ENCODE measurements at regions not wholly inside any gene's neighbourhood (a gene's known extent, or its start where the extent isn't known, plus 50 kb on each side); places are given as distances from the start of the nearest gene placed in this dataset.

GRCh38 chr5:97480313-97480712 is 297.3 kb upstream of the RIOK2 start:
- TF ChIP-seq CTCF (IDR thresholded peaks at IDR 0.05; ENCODE audit: low read length) (no peak), EZH2 (IDR thresholded peaks at IDR 0.05; ENCODE audit: borderline replicate concordance, low read length) (no peak)

All from OCI-LY1 (cell line).